Left ventricle myocardium superior (tissue), 1 donor: ENCODE measurements at regions not wholly inside any gene's neighbourhood (a gene's known extent, or its start where the extent isn't known, plus 50 kb on each side); places are given as distances from the start of the nearest gene placed in this dataset.
"Not testable (repeated sequence)": the region's sequence is repeated elsewhere in the genome, so short reads cannot be mapped to it uniquely, and the experiment has no call there.

Experiments
- ATAC-seq: fragments of 200-7000 bp; cut with Tn5 transposase; one replicate; pipeline ENCODE4 v1.9.1; 2020; ENCODE audit warnings: mild to moderate bottlenecking, moderate library complexity
- DNase-seq: peaks from one replicate; pipeline ENCODE4 v3.0.0-alpha.2; 2020
- intact Hi-C: fragments of 100-400 bp; cut with micrococcal nuclease; formaldehyde crosslinking; loops from one replicate; pipeline ENCODE4 v1.11.0; 2022
- donor health status: DM: no; HTN: yes; CAD: no; lungs with severe emphysema.

DNA sequence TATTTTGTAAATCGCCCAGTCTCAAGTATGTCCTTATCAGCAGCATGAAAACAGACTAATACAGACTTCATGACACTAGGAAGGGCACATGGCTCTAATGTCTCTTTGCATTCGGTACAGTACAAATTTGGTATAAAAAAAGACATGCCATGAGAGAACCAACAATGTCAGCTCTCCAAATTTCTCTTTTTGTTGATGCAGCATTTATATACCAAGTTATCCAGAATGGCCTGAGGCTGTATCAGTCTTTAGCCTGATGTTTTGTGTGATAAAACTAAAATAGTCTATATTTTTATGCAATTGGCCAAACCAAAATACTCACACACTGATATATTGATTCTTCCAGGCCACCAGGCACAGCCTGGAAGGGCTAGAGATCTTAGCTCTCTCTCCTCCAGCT is 124.3 kb upstream of the SAMSN1 start:
- intact Hi-C loops: no loop called here
- DNase-seq (no peak), ATAC-seq (no peak)

GRCh38 chr21:14669092-14669491 is 123.0 kb upstream of the SAMSN1 start:
- DNase-seq, intact Hi-C loops, ATAC-seq: not testable (repeated sequence)

DNA sequence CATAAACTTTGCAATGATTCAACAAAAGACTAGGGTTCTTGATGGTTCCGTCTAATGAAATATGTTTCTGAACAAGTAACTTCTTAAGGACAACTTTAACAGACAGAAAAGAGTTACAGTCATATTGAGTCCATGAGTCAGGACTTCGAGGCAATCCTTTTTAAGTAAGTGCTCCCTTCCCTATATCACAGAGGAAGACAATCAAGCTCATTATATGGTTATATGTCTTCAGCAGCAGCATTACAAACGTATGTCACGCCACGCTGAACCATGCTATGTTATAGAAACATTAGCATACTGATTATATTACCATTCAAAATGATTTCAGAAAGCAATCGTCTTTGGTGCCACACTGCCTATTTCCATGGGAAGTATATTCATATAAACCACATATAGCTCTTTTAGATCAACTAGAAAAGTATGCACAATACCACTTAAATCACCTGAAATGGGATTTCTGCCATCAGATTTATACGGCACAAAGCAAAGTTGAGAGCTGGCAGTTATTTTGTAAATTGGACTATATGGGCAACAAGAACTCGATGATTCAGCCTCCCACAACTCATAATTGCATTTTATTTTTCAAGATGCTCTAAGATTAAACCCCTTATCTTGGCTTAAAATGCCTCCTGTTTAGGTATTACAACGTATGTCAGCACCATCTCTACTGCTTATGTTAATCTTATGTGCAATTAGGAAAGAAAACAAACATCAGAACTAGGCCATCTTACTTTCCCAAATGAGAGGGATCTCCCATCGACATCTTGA is 111.3 kb upstream of the SAMSN1 start:
- intact Hi-C loops: no loop called here
- DNase-seq: no peak
- no peak for ATAC-seq

DNA sequence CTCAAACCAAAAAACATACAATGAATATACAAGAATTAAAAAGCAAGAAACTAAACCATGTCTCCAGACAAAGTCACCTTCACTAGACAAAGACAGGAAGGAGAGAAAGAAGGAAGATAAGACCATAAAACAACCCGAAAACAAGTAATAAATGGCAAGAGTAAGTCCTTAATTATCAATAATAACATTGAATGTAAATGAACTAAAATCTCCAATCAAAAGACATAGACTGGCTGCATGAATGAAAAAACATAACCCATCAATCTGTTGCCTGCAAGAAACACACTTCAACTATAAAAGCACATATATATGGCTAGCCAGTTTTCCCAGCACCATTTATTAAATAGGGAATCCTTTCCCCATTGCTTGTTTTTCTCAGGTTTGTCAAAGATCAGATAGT is 100.8 kb upstream of the SAMSN1 start:
- intact Hi-C loops: no loop called here
- ATAC-seq (no peak), DNase-seq (no peak)

- intact Hi-C loops: no loop called here
- no peak for ATAC-seq
- no peak for DNase-seq
Observed at GRCh38 chr21:14645702-14646101, 99.6 kb upstream of the SAMSN1 start.

DNA sequence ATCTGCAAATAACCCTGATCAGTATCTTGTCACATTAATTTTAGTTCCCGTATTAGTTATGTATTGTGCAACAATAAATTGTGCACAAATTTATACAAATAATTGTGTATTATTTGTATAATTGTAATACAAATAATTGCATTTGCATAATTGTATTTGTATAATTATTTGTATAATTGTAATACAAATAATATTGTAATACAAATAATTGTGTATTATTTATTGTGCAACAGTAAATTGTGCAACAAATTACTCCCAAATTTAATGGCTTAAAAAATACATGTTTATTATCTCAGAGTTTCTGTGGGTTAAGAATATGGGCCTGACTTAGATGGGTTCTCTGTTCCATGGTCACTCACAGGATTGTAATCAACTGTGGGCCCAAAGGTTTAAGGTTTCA is 86.2 kb upstream of the SAMSN1 start:
- ATAC-seq: no peak
- intact Hi-C loops: no loop called here
- DNase-seq: no peak

DNA sequence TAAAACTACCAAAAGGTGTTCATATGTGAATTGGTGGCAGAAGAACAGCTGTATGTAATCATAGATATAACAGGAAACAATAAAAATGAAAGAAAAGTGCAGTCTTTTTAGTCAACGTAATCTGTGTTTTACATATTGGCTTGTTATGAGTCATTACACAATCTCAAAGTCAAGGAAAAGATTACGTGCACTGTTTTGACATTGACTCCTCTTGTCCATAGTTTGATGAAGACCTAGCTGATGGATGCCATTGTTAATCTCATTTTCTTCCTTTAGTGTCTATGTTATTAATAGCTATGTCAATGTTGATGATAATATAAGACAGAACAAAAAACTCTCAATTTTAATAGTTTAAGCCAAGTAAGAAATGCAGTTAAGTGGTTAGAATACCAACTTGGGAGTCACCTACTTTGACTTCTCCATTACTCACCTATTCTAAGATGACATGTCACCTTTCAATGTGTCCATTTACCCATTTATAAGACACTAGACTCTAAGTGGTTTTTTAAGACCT is 84.5 kb upstream of the SAMSN1 start:
- intact Hi-C loops: no loop called here
- DNase-seq (no peak), ATAC-seq (no peak)

GRCh38 chr21:14629461-14629860 is 83.3 kb upstream of the SAMSN1 start:
- DNase-seq (no peak), ATAC-seq (no peak)
- intact Hi-C loops: no loop called here

DNA sequence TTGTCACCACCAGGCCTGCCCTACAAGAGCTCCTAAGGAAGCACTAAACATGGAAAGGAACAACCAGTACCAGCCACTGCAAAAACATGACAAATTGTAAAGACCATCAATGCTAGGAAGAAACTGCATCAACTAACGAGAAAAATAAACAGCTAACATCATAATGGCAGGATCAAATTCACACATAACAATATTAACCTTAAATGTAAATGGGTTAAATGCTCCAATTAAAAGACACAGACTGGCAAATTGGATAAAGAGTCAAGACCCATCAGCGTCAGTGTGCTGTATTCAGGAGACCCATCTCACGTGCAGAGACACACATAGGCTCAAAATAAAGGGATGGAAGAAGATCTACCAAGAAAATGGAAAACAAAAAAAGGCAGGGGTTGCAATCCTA is 77.0 kb upstream of the SAMSN1 start:
- DNase-seq: not testable (repeated sequence)

DNA sequence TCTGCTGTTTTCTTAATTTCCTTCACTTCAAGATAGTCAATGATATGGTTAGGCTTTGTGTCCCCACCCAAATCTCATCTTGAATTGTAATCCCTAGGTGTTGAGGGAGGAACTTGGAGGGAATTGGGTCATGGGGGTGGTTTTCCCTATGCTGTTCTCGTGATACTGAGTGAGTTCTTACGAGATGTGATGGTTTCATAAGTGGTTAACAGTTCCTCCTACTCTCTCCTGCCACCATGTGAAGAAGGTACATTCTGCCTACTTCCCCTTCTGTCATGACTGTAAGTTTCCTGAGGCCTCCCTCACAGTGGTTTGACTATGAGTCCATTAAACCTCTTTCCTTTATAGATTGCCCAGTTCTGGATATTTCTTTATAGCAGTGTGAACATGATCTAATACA is 74.0 kb upstream of the SAMSN1 start:
- intact Hi-C loops: no loop called here
- no peak for ATAC-seq
- DNase-seq: no peak

More for the DNA sequence above, 77.0 kb upstream of the SAMSN1 start:
- ATAC-seq, intact Hi-C loops: not testable (repeated sequence)

- intact Hi-C loops: no loop called here
- DNase-seq (no peak), ATAC-seq (no peak)
Observed at GRCh38 chr21:14617871-14618270, 71.8 kb upstream of the SAMSN1 start.

DNA sequence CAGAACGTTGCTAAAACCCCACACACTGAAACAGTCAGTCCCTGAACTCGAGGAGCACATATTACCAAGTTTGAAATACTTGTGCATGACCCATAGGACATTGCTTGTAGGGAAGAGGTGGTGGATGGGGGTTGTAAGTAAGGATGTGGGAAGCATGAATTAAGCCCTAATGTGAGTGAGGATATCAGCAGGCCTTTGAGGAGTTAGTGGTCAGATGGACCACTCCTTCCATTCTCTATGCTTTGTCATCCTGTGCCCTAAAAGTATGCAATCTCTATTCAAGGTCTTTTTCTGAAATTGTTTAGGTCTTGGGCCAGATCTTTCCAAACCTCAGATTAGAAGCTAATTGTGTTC is 70.9 kb upstream of the SAMSN1 start:
- intact Hi-C loops: no loop called here
- DNase-seq (no peak), ATAC-seq (no peak)

- ATAC-seq (no peak), DNase-seq (no peak)
- intact Hi-C loops: no loop called here
Observed at GRCh38 chr21:14616380-14617039, 70.4 kb upstream of the SAMSN1 start.

DNA sequence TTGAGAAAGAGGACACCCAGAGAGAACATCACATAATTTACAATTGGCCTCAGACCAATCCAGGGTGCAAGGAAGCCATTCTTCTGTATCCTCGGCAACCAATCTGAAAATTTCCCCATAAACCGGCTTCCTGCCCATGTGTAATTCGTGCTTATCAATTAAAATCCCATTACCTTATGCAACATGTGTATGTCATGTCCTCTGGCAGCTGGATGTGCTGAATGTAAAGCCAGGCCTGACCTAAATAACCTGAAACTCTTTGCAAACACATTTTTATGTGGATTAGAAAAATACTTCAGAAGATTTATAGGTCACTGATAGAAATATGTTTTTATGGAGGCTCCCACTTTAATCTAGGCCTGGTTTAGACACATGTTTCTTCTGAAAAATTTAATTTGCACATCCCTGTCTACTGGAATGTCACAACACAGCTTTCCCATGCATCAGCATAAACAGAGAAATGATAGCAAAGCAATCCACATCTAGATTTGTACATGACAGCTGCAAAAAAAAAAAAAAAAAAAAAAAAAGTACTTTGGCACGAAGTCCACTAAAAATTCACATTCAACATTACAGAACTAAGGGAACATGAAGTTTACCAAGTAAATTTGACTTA is 69.4 kb upstream of the SAMSN1 start:
- intact Hi-C loops: no loop called here
- no peak for DNase-seq
- no peak for ATAC-seq

DNA sequence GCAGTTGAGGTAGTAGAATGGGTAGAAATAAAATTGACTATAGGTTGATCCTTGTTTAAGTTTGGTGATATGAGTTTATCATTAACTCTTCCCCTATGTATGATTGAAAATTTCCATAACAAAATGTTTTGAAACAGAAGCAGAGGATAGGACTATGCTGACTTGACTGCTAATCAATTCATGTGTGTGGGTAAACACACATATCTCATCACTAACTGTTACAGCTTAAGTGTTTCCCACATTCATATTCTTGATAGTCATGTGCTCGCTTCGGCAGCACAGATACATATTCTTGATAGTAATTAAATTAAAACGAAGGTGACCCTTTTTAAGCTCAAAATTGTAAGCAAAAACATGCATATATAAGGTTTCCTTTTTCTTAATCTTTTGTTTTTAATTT is 68.2 kb upstream of the SAMSN1 start:
- intact Hi-C loops: no loop called here
- DNase-seq (no peak), ATAC-seq (no peak)

DNA sequence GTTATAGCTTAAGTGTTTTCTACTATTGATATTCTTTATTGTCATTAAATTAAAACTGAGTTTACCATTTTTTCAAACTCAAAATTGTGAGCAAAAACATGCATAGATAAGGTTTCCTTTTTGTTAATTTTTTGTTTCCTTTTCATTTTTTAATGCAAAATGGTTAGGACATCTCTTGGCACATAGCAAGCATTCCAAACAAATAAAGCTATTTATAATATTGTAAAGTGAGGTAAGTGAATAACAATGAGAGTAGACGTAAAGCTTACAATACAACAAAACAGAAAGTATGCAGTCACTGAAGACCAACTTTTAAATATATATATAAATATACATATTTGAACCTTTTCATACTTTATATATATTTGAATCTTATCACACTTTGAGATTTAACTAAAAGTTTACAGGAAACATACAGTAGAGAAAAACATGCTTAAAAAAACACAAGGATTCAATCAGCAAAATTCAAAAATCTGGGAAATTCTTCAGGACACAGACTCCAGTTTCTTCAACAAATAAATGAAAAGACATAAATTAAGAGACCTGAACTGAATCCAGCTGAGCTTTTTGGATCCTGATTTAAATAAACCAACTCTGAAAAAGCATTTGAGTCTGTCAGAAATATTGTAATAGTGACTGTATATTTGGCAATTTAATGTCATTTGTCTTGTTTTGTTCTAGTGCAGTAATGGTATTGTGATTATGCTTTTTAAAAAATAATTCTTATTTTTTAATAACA is 67.5 kb upstream of the SAMSN1 start:
- DNase-seq (no peak), ATAC-seq (no peak)
- intact Hi-C loops: no loop called here

GRCh38 chr21:14610119-14610518 is 64.0 kb upstream of the SAMSN1 start:
- intact Hi-C loops, ATAC-seq, DNase-seq: not testable (repeated sequence)

DNA sequence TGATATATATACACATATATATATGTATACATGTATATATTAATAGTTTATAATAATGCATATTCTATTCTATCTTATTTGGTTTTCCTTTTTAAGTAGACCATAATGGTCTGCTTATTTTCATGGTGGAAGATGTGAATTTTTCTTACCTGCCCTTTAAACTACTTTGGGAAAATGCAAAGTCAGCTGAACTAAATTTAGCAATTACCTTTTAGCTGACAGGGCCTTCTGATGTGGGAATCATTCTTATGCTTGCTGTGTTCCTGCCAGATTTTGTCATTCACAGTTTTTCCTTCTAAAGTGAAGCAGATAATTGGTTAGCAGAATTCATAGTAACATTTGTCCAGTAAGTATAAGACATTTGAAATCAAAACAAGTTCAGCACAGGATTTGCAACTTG is 63.2 kb upstream of the SAMSN1 start:
- DNase-seq: no peak
- no peak for ATAC-seq
- intact Hi-C loops: no loop called here

- intact Hi-C loops: no loop called here
- ATAC-seq: no peak
- DNase-seq: no peak
Observed at GRCh38 chr21:14607262-14607661, 61.1 kb upstream of the SAMSN1 start.

DNA sequence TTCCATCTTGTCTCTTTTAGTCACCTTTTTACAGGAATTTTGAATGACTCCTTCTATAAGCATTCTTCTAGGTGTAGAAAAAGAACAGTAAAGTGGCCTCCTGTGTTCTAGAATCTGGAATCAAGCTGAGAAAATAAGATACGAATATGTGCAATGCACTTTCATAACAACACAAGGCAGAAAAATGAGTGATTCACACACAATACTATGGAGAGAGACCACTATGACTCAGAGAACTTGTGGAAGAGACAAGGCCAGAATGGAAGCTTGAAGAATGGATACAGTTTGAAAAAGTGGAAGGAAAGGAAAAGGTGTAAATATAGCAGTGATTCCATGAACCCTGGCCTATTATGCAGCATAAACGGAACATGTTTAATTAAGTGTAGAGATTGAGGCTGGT is 57.1 kb upstream of the SAMSN1 start:
- intact Hi-C loops: no loop called here
- DNase-seq (no peak), ATAC-seq (no peak)
